HG03060 (cell line): ENCODE measurements at regions not wholly inside any gene's neighbourhood (a gene's known extent, or its start where the extent isn't known, plus 50 kb on each side); places are given as distances from the start of the nearest gene placed in this dataset.
"Not testable (repeated sequence)": the region's sequence is repeated elsewhere in the genome, so short reads cannot be mapped to it uniquely, and the experiment has no call there.

Source experiments
- ATAC-seq: cut with Tn5 transposase; IDR thresholded peaks from one replicate; pipeline ENCODE4 v1.9.1; 2021; ENCODE audit warnings: low read depth, moderate number of reproducible peaks; ENCODE audit not compliant: unreplicated experiment

DNA sequence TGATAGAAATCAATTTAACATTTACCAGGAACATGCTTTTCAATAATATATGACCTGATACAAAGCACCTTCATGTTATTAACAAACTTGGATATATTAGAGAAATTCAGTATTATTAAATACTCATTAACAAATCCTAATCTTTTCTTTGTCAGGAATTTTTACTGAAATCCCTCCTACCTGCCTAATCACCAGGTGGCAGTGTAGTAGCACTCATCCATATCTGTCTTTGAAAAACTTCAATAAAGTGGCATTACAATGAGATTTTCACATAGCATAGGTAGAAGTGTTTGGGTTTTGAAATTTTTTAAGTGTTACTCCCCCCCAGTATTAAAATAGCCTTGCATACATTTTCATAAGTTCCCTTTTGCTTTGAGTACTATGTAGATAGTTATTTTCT, 1246.6 kb upstream of the LRRN3 start:
- no peak for ATAC-seq

GRCh38 chr7:109864230-109864629, 1226.7 kb upstream of the LRRN3 start:
- ATAC-seq, result no peak

GRCh38 chr7:109868215-109868860, 1222.6 kb upstream of the LRRN3 start:
- ATAC-seq, result no peak

DNA sequence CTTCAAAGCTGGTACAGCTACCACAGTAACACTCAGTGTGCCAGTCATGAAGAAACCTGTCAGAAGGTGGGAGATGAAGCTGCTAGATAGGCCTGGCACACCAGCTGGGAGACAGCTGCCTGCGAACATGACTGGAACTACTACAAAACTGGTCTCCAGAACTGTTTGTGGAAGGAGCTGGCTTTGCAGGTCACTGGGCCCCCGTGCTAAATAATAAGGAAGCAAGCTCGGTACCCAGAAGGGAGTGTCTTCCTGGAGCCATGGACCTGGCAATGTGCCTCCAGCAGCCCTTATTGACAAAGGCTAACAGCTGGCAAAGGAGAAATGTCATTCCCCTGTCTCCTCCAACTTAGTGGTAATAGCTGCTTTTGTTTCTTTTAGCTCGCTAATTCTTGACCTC, 1217.6 kb upstream of the LRRN3 start:
- no peak for ATAC-seq

DNA sequence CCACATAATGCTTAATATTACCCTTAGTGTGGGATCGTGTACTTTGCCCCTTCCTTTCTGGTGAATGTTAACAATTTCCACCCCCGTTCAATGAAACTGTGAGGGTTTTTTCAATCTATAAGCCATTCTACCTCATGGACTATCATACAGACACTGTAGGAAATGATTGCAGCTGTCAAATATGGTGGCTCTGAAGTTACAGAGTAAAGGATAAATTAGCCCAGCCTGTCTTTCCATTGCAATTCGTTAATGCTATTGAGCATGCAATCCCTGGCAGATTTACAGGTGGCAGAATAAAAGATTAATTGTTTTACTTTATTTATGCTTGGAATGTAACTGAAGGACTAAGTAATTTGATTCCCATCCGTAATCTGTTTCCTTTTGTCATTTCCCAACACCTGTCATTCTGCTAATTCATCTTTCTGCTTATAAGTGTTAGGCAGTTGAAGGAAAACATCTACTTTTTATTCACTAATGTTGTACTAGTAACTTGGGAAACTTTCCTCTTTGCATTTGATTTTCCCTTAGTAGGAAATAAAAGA, 1211.6 kb upstream of the LRRN3 start:
- no peak for ATAC-seq

DNA sequence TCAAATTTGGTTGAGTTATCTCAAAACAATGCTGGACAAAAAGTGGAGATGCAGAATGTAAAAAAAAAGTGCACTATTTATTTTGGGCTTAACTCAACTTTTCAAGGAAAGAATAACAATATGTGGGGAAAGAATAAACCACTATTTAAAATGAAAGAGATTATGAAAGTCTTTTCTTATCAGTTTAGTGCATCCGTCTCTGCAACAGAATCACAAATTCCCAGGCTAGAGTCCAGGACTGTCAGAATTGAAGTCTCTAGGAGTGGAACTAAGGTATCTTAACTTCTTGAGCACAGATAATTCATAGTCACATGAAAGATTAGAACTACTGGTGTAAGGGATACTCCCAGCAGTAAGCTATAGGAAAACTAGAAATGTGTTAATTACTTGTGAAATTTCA, 1200.3 kb upstream of the LRRN3 start:
- no peak for ATAC-seq

- no peak for ATAC-seq
These were observed 1197.7 kb upstream of the LRRN3 start for GRCh38 chr7:109893231-109893630.

DNA sequence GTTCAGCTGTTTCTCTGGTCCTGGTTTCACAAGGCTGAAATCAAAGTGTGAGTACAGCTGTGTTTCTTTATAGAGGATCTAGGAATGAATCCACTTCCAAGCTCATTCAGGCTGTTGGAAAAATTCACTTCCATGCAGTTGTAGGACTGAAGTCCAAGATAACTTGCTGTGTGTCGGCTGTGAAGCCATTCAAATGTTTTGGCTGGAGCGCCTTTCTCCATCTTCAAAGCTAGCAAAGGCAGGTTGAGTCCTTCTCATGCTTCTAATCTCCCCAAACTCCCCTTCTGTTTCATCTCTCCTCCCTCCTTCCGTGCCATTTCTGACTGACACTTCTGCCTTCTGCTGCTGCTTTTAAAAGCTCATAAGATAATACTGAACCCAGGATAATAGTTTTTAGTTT, 1195.4 kb upstream of the LRRN3 start:
- ATAC-seq, result no peak

GRCh38 chr7:109901926-109902325, 1189.0 kb upstream of the LRRN3 start:
- ATAC-seq, result no peak

GRCh38 chr7:109905368-109906065, 1185.4 kb upstream of the LRRN3 start:
- ATAC-seq, result not testable (repeated sequence)

- ATAC-seq, result no peak
These were observed 1175.3 kb upstream of the LRRN3 start for GRCh38 chr7:109915670-109916069.

DNA sequence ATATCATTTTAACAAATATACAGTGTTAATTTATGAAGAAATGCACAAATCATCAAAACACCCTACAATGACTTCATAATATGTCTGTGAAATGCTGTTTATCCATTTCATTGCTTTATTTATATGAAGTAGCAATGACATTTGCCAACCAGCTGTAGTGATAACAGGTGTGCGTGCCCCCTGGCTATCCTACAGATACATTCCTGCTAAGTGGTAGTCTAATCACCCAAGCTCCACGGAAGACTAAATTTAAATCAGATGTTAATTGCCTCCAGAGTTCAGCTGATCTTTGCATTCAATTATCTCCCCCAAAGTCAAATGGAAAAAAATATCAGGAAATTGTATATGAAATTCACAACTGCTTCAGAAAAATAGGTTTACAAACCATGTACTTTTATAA, 1164.2 kb upstream of the LRRN3 start:
- no peak for ATAC-seq

- ATAC-seq, result no peak
These were observed 1160.9 kb upstream of the LRRN3 start for GRCh38 chr7:109930049-109930448.

GRCh38 chr7:109939207-109939606, 1151.7 kb upstream of the LRRN3 start:
- ATAC-seq, result no peak

DNA sequence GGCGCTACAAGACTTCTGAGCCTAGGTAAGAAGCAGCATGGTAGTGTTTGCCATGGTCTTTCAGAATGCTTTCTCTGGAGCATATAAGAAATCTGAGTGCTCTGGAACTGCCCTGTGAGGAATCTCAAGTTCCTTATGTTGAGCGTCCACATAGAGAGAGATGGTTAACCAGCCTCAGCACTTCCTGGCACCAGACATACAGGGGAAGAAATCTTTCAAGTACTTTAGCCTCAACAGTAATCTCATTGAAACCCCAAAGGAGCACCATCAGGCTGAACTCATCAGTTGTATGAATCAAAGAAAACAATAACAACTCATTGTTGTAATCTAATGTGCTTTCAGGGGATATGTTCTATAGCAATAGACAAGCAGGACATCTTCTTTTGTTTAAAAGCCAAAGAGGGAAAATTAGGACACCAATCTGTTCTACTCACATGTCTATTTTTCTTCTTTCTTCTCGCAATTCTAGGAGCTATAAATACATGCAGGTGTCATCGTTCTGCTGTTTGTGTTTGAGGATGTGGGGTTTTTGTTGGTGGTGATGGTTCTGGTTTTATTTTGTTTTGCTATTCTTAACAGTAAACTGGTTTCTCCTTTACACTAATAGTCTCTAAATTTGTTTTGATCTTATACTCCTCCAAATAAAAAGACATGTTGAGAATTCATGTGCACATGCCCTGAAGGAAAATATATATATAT, 1145.0 kb upstream of the LRRN3 start:
- no peak for ATAC-seq

GRCh38 chr7:109950256-109950655, 1140.7 kb upstream of the LRRN3 start:
- no peak for ATAC-seq

DNA sequence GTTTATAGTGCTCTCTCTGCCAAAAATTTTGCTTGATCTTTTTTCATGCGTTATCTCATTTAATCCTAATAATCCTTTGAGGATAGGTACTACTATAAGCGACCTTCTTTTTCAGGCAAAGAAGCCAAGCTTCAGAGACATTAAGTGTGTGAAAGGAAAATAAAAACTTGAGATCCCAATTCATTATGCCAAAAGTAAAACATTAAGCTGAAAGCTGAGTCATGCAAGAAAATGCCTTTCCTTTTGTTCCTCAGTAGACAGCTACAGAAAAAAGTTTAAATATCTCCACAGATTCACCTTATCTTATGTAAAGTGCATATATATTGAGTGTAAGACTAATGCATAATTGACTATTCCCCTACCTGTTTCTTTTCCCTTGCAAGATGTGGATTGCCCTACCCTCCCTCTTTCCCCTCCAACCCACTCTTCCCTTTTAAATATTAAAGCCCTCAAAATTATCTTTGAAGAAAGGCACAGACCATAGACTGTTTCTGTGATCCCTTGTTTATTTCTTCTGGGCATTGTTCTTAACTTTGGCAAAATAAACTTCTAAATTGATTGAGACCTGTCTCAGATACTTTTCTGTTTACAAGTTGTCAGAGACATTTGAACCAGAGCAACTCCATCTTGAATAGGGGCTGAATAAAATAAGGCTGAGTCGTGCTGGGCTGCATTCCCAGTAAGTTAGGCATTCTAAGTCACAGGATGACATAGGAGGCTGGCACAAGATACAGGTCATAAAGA, 1139.9 kb upstream of the LRRN3 start:
- no peak for ATAC-seq

- no peak for ATAC-seq
These were observed 1139.4 kb upstream of the LRRN3 start for GRCh38 chr7:109951565-109951928.

DNA sequence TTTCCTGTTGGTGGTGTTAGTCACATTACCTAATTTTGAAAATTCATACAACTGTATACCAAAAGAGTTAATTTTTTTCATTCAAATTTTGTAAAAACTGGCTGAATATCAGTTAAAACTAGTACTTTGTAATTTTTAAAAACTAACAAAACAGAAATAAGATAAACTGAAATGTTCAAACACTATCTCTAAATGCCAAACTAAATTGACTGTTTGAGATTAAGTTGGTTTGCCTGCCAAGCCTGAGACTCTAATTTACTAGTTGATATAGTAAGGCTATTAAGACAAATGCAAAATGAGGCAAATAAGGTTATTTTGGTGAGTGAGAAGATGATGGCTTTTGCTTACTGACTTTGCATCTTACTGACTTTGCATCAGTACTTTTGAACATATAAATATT, 1134.9 kb upstream of the LRRN3 start:
- ATAC-seq, result no peak

GRCh38 chr7:109956916-109957315, 1134.0 kb upstream of the LRRN3 start:
- ATAC-seq, result no peak

- ATAC-seq, result no peak
These were observed 1127.2 kb upstream of the LRRN3 start for GRCh38 chr7:109963741-109964140.
